ENCODE measurements at regions not wholly inside any gene's neighbourhood (a gene's known extent, or its start where the extent isn't known, plus 50 kb on each side); places are given as distances from the start of the nearest gene placed in this dataset.
"Not testable (repeated sequence)": the region's sequence is repeated elsewhere in the genome, so short reads cannot be mapped to it uniquely, and the experiment has no call there.

GRCh38 chr2:215535125-215535668 lies 99.3 kb upstream of the FN1 start:
- intact Hi-C loops (cut with DNase I): no loop called here

GRCh38 chr2:215533716-215534115 lies 97.8 kb upstream of the FN1 start:
- not testable (repeated sequence) for H3K4me1 ChIP-seq (replicated peaks); H3K4me3 ChIP-seq; H3K36me3 ChIP-seq

More at GRCh38 chr2:215535125-215535668, 99.3 kb upstream of the FN1 start:
- WGBS: 66% methylated on average over 3 of the region's 3 CpGs
- Histone ChIP-seq H3K4me1 (replicated peaks) (no peaks in the 10 kb centered on the region), H3K4me3 (no peak overlapping the region), H3K9me3 (no peaks in the 10 kb centered on the region), H3K27me3 (replicated peaks; ENCODE audit: insufficient read depth) (no peaks in the 10 kb centered on the region), H3K27ac (no peak overlapping the region), H3K36me3 (no peaks in the 10 kb centered on the region)
- DNase-seq (ENCODE audit: low spot score): no peak
- no peak for TF ChIP-seq POLR2A (IDR thresholded peaks at IDR 0.05)
- TF ChIP-seq POLR2AphosphoS5 (IDR thresholded peaks at IDR 0.05): no peak
- TF ChIP-seq, protein P1, sequence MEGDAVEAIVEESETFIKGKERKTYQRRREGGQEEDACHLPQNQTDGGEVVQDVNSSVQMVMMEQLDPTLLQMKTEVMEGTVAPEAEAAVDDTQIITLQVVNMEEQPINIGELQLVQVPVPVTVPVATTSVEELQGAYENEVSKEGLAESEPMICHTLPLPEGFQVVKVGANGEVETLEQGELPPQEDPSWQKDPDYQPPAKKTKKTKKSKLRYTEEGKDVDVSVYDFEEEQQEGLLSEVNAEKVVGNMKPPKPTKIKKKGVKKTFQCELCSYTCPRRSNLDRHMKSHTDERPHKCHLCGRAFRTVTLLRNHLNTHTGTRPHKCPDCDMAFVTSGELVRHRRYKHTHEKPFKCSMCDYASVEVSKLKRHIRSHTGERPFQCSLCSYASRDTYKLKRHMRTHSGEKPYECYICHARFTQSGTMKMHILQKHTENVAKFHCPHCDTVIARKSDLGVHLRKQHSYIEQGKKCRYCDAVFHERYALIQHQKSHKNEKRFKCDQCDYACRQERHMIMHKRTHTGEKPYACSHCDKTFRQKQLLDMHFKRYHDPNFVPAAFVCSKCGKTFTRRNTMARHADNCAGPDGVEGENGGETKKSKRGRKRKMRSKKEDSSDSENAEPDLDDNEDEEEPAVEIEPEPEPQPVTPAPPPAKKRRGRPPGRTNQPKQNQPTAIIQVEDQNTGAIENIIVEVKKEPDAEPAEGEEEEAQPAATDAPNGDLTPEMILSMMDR (IDR thresholded peaks at IDR 0.05): no peak

DNA sequence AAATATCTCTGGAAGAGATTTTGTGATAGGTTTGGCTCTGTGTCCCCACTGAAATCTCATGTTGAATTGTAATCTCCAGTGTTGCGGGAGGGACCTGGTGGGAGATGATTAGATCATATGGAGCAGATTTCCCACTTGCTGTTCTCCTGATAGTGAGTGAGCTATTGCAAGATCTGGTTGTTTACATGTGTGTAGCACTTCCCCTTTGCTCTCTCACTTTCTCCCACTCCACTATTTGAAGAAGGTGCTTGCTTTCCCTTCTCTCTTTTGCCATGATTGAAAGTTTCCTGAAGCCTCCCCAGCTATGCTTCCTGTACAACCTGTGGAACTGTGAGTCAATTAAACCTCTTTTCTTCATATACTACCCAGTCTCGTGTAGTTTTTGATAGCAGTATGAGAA lies 97.0 kb upstream of the FN1 start:
- Histone ChIP-seq H3K27ac (no peak overlapping the region), H3K27me3 (replicated peaks; ENCODE audit: insufficient read depth) (no peaks in the 10 kb centered on the region), H3K9me3 (no peaks in the 10 kb centered on the region), H3K4me3 (no peak overlapping the region), H3K4me1 (replicated peaks) (no peaks in the 10 kb centered on the region), H3K36me3 (no peaks in the 10 kb centered on the region)
- 97% methylated on average over 2 of the region's 2 CpGs for WGBS
- no peak for DNase-seq (ENCODE audit: low spot score)
- TF ChIP-seq, protein P1 (IDR thresholded peaks at IDR 0.05): no peak
- TF ChIP-seq POLR2A (IDR thresholded peaks at IDR 0.05) (no peak), POLR2AphosphoS5 (IDR thresholded peaks at IDR 0.05) (no peak)
- intact Hi-C loops (cut with DNase I): no loop called here

More at GRCh38 chr2:215533716-215534115, 97.8 kb upstream of the FN1 start:
- H3K27ac ChIP-seq; DNase-seq (ENCODE audit: low spot score); H3K9me3 ChIP-seq; H3K27me3 ChIP-seq (replicated peaks; ENCODE audit: insufficient read depth); intact Hi-C loops (cut with DNase I): not testable (repeated sequence)
- WGBS: 96% methylated on average over 2 of the region's 2 CpGs

- Histone ChIP-seq H3K4me1 (replicated peaks) (no peaks in the 10 kb centered on the region), H3K27me3 (replicated peaks; ENCODE audit: insufficient read depth) (no peaks in the 10 kb centered on the region), H3K9me3 (no peaks in the 10 kb centered on the region), H3K36me3 (no peaks in the 10 kb centered on the region), H3K4me3 (no peak overlapping the region), H3K27ac (no peak overlapping the region)
- DNase-seq (ENCODE audit: low spot score): no peak
- TF ChIP-seq POLR2AphosphoS5 (IDR thresholded peaks at IDR 0.05) (no peak), POLR2A (IDR thresholded peaks at IDR 0.05) (no peak)
- TF ChIP-seq, protein P1 (IDR thresholded peaks at IDR 0.05): no peak
- intact Hi-C loops (cut with DNase I): no loop called here
- 71% methylated on average over 5 of the region's 5 CpGs for WGBS
These were observed 95.4 kb upstream of the FN1 start for GRCh38 chr2:215531284-215531683.

DNA sequence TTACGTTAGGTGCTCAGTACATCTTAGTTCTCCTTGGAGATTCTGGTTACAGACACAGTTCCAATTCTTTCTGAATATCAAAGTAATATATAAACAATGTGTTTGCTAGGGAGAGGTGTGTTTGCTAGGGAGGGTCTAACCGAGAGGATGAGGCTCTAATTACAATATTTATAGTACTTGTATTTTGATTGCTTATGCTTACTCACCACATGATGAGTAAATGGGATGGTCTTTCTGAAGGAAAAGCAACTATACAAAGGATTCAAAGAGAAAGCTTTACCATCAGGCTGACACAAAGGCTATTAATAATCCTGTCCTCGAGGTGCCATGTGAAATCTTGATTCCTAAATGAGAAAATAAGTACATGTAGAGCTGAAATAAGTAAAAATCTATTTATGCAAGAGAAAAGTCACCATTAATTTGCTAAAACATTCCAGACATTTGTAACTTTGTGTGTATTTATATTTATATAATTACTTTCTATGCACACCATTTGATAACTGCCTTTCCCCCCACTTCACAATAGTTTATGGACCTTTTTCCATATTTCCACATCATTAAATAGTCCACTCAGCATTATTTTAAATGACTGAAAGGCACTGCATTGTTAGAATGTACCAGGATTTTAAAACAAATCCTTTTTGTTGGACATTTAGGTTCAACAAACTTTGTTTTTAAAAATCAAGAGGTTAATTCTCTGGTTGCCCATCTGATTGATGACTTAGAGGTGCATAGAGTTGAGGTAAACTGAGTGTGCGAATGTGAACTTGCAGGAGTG lies 94.5 kb upstream of the FN1 start:
- H3K4me1 ChIP-seq (replicated peaks): no peaks in the 10 kb centered on the region
- 70% methylated on average over 4 of the region's 4 CpGs for WGBS
- DNase-seq (ENCODE audit: low spot score): no peak

More for the DNA sequence above, 94.5 kb upstream of the FN1 start:
- TF ChIP-seq POLR2A (IDR thresholded peaks at IDR 0.05): no peak
- TF ChIP-seq, protein P1 (IDR thresholded peaks at IDR 0.05): no peak
- TF ChIP-seq POLR2AphosphoS5 (IDR thresholded peaks at IDR 0.05): no peak
- intact Hi-C loops (cut with DNase I): no loop called here
- no peaks in the 10 kb centered on the region for H3K27me3 ChIP-seq (replicated peaks; ENCODE audit: insufficient read depth)
- no peaks in the 10 kb centered on the region for H3K36me3 ChIP-seq
- H3K9me3 ChIP-seq: no peaks in the 10 kb centered on the region
- H3K4me3 ChIP-seq: no peak overlapping the region
- H3K27ac ChIP-seq: no peak overlapping the region
